Keratinocyte (primary cell): ENCODE measurements at regions not wholly inside any gene's neighbourhood (a gene's known extent, or its start where the extent isn't known, plus 50 kb on each side); places are given as distances from the start of the nearest gene placed in this dataset.

ENCODE experiments used
- DNase-seq: peaks from one replicate; pipeline ENCODE4 v3.0.0-alpha.2; 2011; ENCODE audit warnings: low read depth, missing footprints, low spot score
- FAIRE-seq: peaks from 2 replicates; lab custom pipeline; 2011; peaks lifted over from hg19 to GRCh38; lab: Jason Lieb, UNC
- H2AFZ ChIP-seq: 2 replicates; pipeline ENCODE4 v1.6.0; 2012; ENCODE audit warnings: low read length, control low read depth, inconsistent platforms; ENCODE audit not compliant: control insufficient read depth
- H3K27ac ChIP-seq: 2 replicates; pipeline ENCODE4 v1.5.1; 2011; ENCODE audit warnings: low read length; ENCODE audit not compliant: control insufficient read depth, insufficient read depth
- H3K27me3 ChIP-seq: 3 replicates; pipeline ENCODE4 v1.6.0; 2011; ENCODE audit warnings: low read length; ENCODE audit not compliant: control insufficient read depth, insufficient read depth; ENCODE audit errors: extremely low read depth
- H3K36me3 ChIP-seq, 2 experiments: 2 replicates in 1 of 2; 3 replicates in 1 of 2; pipeline ENCODE4 v1.5.1; 2011; ENCODE audit warnings: low read length in 2 of 2, mild to moderate bottlenecking in 1 of 2; ENCODE audit not compliant: control insufficient read depth in 2 of 2, insufficient read depth in 2 of 2; ENCODE audit errors: extremely low read depth in 1 of 2
- H3K4me1 ChIP-seq: 3 replicates; pipeline ENCODE4 v1.5.1; 2011; ENCODE audit warnings: low read length; ENCODE audit not compliant: control insufficient read depth, insufficient read depth; ENCODE audit errors: extremely low read depth
- H3K4me2 ChIP-seq: 3 replicates; pipeline ENCODE4 v1.6.0; 2011; ENCODE audit warnings: low read depth, low read length; ENCODE audit not compliant: control insufficient read depth, insufficient read depth; ENCODE audit errors: extremely low read depth
- H3K4me3 ChIP-seq, 3 experiments: fragments of 200-600 bp in 1 of 3; sonication (generic) in 1 of 3; 2 replicates in 2 of 3; 3 replicates in 1 of 3; pipeline ENCODE4 v1.5.1; 2011 to 2016; ENCODE audit warnings: low read length in 3 of 3, mild to moderate bottlenecking in 3 of 3, control low read depth in 2 of 3, inconsistent platforms in 1 of 3, low read depth in 1 of 3, mixed read lengths in 1 of 3, mixed run types in 1 of 3, moderate library complexity in 1 of 3; ENCODE audit not compliant: control insufficient read depth in 2 of 3, insufficient read depth in 2 of 3; ENCODE audit errors: extremely low read depth in 1 of 3
- H3K79me2 ChIP-seq: 2 replicates; pipeline ENCODE4 v1.6.0; 2012; ENCODE audit warnings: low read length; ENCODE audit not compliant: control insufficient read depth, insufficient read depth
- H3K9ac ChIP-seq: 3 replicates; pipeline ENCODE4 v1.6.0; 2011; ENCODE audit warnings: low read length; ENCODE audit not compliant: control insufficient read depth, insufficient read depth; ENCODE audit errors: extremely low read depth
- H3K9me1 ChIP-seq: 3 replicates; pipeline ENCODE4 v1.6.0; 2011; ENCODE audit warnings: low read length; ENCODE audit not compliant: control insufficient read depth, insufficient read depth; ENCODE audit errors: extremely low read depth
- H3K9me3 ChIP-seq: 2 replicates; pipeline ENCODE4 v1.5.1; 2012; ENCODE audit warnings: low read depth, low read length; ENCODE audit not compliant: control insufficient read depth
- H4K20me1 ChIP-seq: 3 replicates; pipeline ENCODE4 v1.6.0; 2011; ENCODE audit warnings: low read length; ENCODE audit not compliant: control insufficient read depth, insufficient read depth; ENCODE audit errors: extremely low read depth
- CTCF ChIP-seq, 3 experiments: IDR thresholded peaks in 1 of 3; conservative IDR thresholded peaks in 1 of 3; optimal IDR thresholded peaks in 1 of 3; 2 replicates in 2 of 3; 3 replicates in 1 of 3; pipeline versions ENCODE3 to v1.5.1; 2011; ENCODE audit warnings: low read length in 3 of 3, mild to moderate bottlenecking in 3 of 3, moderate library complexity in 2 of 3, control low read depth in 1 of 3, inconsistent platforms in 1 of 3; ENCODE audit not compliant: insufficient read depth in 2 of 3; ENCODE audit errors: extremely low read depth in 1 of 3
- EZH2 ChIP-seq: IDR thresholded peaks from one replicate; pipeline ENCODE4 v1.6.1; 2012; ENCODE audit warnings: inconsistent platforms, mild to moderate bottlenecking, low read length, moderate library complexity
- dilution Hi-C: fragments of 300-500 bp; cut with MboI; formaldehyde crosslinking; loops from one replicate; pipeline ENCODE4 v1.7.0; 2020; ENCODE audit warnings: low sequenced_read_pairs; ENCODE audit not compliant: extremely low pct_ligation_motif_present

- TF ChIP-seq CTCF (optimal IDR thresholded peaks at IDR 0.05 in 1 of 3, IDR thresholded peaks at IDR 0.05 in 1 of 3, conservative IDR thresholded peaks at IDR 0.05 in 1 of 3; ENCODE audit: extremely low read depth in 1 of 3, insufficient read depth in 2 of 3, low read length in 3 of 3) (no peak), EZH2 (no peak)
- Histone ChIP-seq H3K79me2 (no peaks in the 10 kb centered on the region), H3K27me3 (no peaks in the 10 kb centered on the region), H3K27ac (peak overlapping the region; percentile 3), H3K4me1 (peaks cover 13% of the 10 kb centered on the region), H3K4me2 (peak overlapping the region; percentile 38), H4K20me1 (no peaks in the 10 kb centered on the region), H3K9me1 (no peaks in the 10 kb centered on the region), H2AFZ (no peak overlapping the region), H3K36me3 (no peaks in the 10 kb centered on the region), H3K9me3 (no peaks in the 10 kb centered on the region), H3K4me3 (no peak overlapping the region), H3K9ac (no peak overlapping the region)
- dilution Hi-C loops, result no loop called here
- FAIRE-seq, result no peak
- no peak for DNase-seq
These were observed 774.9 kb downstream of the RNF144A start for GRCh38 chr2:7691961-7692656.

- TF ChIP-seq EZH2 (no peak), CTCF (optimal IDR thresholded peaks at IDR 0.05 in 1 of 3, IDR thresholded peaks at IDR 0.05 in 1 of 3, conservative IDR thresholded peaks at IDR 0.05 in 1 of 3; ENCODE audit: extremely low read depth in 1 of 3, insufficient read depth in 2 of 3, low read length in 3 of 3) (no peak)
- H3K4me2 ChIP-seq, result peak overlapping the region; percentile 38
- no peaks in the 10 kb centered on the region for H3K36me3 ChIP-seq
- no peak overlapping the region for H3K4me3 ChIP-seq
- H3K9me1 ChIP-seq, result no peaks in the 10 kb centered on the region
- DNase-seq (peak; percentile 65), FAIRE-seq (no peak)
- peaks cover 13% of the 10 kb centered on the region for H3K4me1 ChIP-seq
- H3K79me2 ChIP-seq, result no peaks in the 10 kb centered on the region
- no peaks in the 10 kb centered on the region for H4K20me1 ChIP-seq
- H3K27me3 ChIP-seq, result no peaks in the 10 kb centered on the region
- H2AFZ ChIP-seq, result no peak overlapping the region
- H3K9me3 ChIP-seq, result no peaks in the 10 kb centered on the region
- dilution Hi-C loops, result no loop called here
- H3K27ac ChIP-seq, result peak overlapping the region; percentile 3
- H3K9ac ChIP-seq, result no peak overlapping the region
These were observed 775.5 kb downstream of the RNF144A start for GRCh38 chr2:7692657-7693161.
